ENCODE measurements at regions not wholly inside any gene's neighbourhood (a gene's known extent, or its start where the extent isn't known, plus 50 kb on each side); places are given as distances from the start of the nearest gene placed in this dataset.

DNA sequence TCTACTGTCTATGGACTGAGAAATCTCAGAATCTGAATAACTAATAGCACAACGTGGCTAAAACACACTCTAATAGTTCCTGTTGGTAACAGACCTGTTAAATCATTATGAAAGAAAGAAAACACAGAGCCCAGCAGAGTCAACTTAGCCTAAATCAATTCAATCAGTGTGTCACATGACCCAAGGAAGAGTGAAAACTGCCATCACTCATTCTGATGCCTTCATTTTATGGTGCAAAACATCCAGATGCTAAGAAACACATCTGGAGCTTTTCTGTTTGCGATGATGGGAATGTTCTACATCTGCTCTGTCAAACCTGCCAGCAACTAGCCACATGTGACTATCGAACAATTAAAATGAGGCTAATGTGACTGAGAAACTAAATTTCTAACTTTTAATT, 295.7 kb upstream of the TRIB2 start:
- H3K4me3 ChIP-seq, result no peak overlapping the region
- H3K4me1 ChIP-seq (ENCODE audit: low read depth), result no peaks in the 10 kb centered on the region
- no peaks in the 10 kb centered on the region for H3K36me3 ChIP-seq
- DNase-seq (ENCODE audit: low read depth in 1 of 2, low spot score in 1 of 2), result no peak
- H3K27ac ChIP-seq, result no peak overlapping the region
- H3K27me3 ChIP-seq, result no peaks in the 10 kb centered on the region
- TF ChIP-seq, protein P1, sequence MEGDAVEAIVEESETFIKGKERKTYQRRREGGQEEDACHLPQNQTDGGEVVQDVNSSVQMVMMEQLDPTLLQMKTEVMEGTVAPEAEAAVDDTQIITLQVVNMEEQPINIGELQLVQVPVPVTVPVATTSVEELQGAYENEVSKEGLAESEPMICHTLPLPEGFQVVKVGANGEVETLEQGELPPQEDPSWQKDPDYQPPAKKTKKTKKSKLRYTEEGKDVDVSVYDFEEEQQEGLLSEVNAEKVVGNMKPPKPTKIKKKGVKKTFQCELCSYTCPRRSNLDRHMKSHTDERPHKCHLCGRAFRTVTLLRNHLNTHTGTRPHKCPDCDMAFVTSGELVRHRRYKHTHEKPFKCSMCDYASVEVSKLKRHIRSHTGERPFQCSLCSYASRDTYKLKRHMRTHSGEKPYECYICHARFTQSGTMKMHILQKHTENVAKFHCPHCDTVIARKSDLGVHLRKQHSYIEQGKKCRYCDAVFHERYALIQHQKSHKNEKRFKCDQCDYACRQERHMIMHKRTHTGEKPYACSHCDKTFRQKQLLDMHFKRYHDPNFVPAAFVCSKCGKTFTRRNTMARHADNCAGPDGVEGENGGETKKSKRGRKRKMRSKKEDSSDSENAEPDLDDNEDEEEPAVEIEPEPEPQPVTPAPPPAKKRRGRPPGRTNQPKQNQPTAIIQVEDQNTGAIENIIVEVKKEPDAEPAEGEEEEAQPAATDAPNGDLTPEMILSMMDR (IDR thresholded peaks at IDR 0.05; ENCODE audit: low read depth, low read length), result no peak
- no peaks in the 10 kb centered on the region for H3K9me3 ChIP-seq (ENCODE audit: low read depth)

DNA sequence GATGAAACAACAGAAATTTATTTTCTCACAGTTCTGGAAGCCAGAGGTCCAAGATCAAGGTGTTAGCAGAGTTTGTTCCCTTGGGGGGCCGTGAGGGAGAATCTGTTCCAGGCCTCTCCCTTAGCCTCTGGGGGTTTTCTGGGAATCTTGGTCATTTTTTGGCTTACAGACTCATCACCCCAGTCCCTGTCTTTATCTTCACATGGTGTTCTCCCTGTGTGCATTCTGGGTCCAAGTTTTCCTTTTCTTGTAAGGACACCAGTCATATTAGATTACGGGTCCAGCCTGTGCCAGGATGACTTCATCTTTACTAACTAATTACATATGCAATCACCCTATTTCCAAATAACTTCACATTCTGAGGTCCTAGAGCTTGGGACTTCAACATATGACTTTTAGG, 292.5 kb upstream of the TRIB2 start:
- Histone ChIP-seq H3K27me3 (no peaks in the 10 kb centered on the region), H3K36me3 (no peaks in the 10 kb centered on the region), H3K4me1 (ENCODE audit: low read depth) (no peaks in the 10 kb centered on the region), H3K27ac (no peak overlapping the region), H3K4me3 (no peak overlapping the region), H3K9me3 (ENCODE audit: low read depth) (no peaks in the 10 kb centered on the region)
- TF ChIP-seq, protein P1 (IDR thresholded peaks at IDR 0.05; ENCODE audit: low read depth, low read length), result no peak
- peak in 1 of 2 donors; percentile 28 for DNase-seq (ENCODE audit: low read depth in 1 of 2, low spot score in 1 of 2)

DNA sequence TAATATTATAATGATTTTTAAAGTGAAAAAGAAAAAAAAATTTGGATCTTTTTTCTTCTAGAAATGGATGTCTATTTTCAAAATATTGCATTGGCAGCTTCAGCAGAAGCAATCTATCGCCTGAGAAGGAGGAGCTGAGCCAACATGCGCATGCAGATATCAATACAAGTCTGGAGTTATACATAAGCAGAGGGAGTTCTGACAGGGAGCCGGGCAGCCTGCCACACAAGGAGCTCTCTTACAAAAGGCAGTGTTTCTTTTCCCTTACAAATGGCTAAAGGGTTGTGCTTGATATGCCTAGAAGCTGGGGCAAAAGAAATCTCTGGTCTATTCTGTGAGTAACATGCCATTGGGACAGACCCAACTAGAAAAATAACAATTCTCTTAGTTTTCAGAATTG, 291.9 kb upstream of the TRIB2 start:
- H3K27me3 ChIP-seq, result no peaks in the 10 kb centered on the region
- no peak overlapping the region for H3K27ac ChIP-seq
- H3K9me3 ChIP-seq (ENCODE audit: low read depth), result no peaks in the 10 kb centered on the region
- TF ChIP-seq, protein P1 (IDR thresholded peaks at IDR 0.05; ENCODE audit: low read depth, low read length), result no peak
- H3K4me3 ChIP-seq, result no peak overlapping the region
- H3K4me1 ChIP-seq (ENCODE audit: low read depth), result no peaks in the 10 kb centered on the region
- peak; percentile 19 to 84 for DNase-seq (ENCODE audit: low read depth in 1 of 2, low spot score in 1 of 2)
- no peaks in the 10 kb centered on the region for H3K36me3 ChIP-seq

DNA sequence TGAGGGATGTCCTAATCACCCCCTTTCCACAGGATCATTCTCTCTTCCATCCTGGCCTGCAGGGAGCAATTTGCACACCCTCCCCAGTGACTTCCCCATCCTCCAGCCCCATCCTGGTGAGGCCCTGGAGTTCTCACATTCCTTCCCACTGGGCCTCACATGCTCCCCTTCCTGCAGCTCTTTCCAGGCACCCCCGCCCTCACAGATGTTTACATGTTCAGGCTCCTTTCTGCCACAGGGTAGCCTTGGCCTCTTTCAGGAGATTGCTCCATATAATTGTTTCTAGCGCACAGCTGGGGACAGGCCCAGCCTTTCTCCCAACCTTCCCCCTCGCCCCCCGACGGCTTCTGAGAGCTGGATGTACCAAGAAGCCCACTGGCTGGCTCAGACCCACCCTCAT, 288.4 kb upstream of the TRIB2 start:
- Histone ChIP-seq H3K36me3 (no peaks in the 10 kb centered on the region), H3K27ac (no peak overlapping the region), H3K4me1 (ENCODE audit: low read depth) (no peaks in the 10 kb centered on the region), H3K27me3 (no peaks in the 10 kb centered on the region), H3K4me3 (no peak overlapping the region), H3K9me3 (ENCODE audit: low read depth) (no peaks in the 10 kb centered on the region)
- no peak for DNase-seq (ENCODE audit: low read depth in 1 of 2, low spot score in 1 of 2)
- TF ChIP-seq, protein P1 (IDR thresholded peaks at IDR 0.05; ENCODE audit: low read depth, low read length), result no peak

DNA sequence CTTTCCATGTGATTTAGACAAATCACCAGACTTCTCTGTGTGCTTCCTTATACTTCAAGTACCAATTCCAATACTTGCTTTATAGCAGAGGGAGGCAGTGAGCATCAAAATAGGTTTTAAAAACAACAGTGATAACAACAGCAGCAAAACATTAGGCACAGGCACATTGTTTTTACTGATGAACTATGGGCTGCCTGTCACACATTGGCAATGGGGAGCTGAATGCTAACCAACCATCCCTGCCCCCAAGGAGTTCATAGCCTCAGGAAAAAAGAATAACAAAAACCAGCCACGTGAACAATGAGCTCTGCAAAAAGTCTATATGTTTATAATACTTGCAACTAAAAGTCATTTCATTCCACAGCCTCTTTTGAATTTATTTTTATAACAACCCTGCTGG, 287.9 kb upstream of the TRIB2 start:
- Histone ChIP-seq H3K27me3 (no peaks in the 10 kb centered on the region), H3K4me1 (ENCODE audit: low read depth) (no peaks in the 10 kb centered on the region), H3K36me3 (no peaks in the 10 kb centered on the region), H3K9me3 (ENCODE audit: low read depth) (no peaks in the 10 kb centered on the region), H3K4me3 (no peak overlapping the region), H3K27ac (no peak overlapping the region)
- TF ChIP-seq, protein P1 (IDR thresholded peaks at IDR 0.05; ENCODE audit: low read depth, low read length), result no peak
- DNase-seq (ENCODE audit: low read depth in 1 of 2, low spot score in 1 of 2), result no peak

Measured in cardiac muscle cell (in vitro differentiated cells and primary cell).